ENCODE measurements at regions not wholly inside any gene's neighbourhood (a gene's known extent, or its start where the extent isn't known, plus 50 kb on each side); places are given as distances from the start of the nearest gene placed in this dataset.

DNA sequence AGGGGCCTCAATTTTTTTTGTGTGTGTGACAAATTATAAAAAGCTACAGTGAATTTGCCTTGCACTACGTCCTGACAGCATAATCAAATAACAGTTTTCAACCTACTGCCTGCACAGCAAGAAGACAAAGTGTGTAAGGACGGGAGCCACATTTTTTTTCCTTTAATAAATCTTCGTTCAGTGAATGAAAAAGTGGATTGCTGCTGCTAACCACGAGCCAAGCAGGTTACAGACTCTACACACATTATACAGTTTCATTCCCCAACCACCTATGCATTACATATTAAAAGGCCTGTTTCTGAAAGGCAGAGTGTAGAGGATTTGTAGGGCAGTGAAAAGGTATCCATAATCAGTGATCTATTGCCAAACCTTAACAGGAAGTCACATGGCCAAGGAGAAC is 570.0 kb upstream of the BTBD3 start:
- Histone ChIP-seq H3K9me3 (no peaks in the 10 kb centered on the region), H3K27me3 (no peaks in the 10 kb centered on the region), H3K27ac (no peak overlapping the region), H3K36me3 (no peaks in the 10 kb centered on the region), H3K4me3 (no peak overlapping the region), H3K4me1 (no peaks in the 10 kb centered on the region)
- intact Hi-C loops (cut with DNase I; ENCODE audit: low total_unique reads): no loop called here
- TF ChIP-seq, protein P1, sequence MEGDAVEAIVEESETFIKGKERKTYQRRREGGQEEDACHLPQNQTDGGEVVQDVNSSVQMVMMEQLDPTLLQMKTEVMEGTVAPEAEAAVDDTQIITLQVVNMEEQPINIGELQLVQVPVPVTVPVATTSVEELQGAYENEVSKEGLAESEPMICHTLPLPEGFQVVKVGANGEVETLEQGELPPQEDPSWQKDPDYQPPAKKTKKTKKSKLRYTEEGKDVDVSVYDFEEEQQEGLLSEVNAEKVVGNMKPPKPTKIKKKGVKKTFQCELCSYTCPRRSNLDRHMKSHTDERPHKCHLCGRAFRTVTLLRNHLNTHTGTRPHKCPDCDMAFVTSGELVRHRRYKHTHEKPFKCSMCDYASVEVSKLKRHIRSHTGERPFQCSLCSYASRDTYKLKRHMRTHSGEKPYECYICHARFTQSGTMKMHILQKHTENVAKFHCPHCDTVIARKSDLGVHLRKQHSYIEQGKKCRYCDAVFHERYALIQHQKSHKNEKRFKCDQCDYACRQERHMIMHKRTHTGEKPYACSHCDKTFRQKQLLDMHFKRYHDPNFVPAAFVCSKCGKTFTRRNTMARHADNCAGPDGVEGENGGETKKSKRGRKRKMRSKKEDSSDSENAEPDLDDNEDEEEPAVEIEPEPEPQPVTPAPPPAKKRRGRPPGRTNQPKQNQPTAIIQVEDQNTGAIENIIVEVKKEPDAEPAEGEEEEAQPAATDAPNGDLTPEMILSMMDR (IDR thresholded peaks at IDR 0.05): no peak
- no peak for DNase-seq

DNA sequence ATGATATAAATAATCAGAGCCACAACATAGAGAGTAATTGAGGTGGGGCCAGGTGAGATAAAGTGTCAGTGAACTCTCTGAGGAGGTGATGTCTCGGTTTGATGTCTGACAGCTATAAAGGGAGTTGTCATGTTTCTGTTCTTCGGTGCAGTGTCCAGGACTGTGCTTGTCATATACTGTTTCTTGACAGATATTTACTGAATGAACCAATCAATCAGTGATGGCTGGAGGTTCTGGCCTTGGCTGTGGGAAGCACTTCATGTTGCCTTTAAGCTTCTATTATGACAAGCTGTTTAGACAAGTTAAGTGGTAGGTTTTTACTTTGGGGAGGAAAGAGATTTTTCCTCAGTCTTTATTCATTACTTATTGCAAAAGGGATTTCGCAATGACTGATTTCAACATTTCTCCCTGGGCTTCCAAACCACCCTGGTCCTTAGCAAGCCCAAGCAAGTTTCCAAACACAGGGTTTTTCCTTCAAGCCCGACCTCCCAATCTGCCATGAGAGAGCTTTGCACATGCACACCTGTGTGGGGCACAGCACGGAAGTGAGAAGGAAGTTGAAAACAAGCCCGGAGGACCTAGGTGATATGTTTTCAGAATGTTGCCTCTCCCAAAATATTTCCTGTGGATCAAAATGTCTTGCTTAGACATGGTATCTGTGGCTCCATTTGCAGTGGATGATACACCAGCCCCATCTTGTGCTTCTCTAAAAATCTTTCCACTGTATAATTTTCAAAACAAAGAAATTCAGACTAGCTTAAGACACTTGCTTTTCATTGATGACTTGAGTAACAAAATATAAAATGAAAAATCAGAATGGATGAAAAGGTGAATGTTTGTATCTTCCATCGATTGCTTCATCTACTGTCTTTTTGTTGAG is 567.3 kb upstream of the BTBD3 start:
- Histone ChIP-seq H3K4me3 (no peak overlapping the region), H3K9me3 (no peaks in the 10 kb centered on the region), H3K36me3 (no peaks in the 10 kb centered on the region), H3K4me1 (no peaks in the 10 kb centered on the region), H3K27ac (no peak overlapping the region), H3K27me3 (no peaks in the 10 kb centered on the region)
- TF ChIP-seq, protein P1 (IDR thresholded peaks at IDR 0.05): no peak
- DNase-seq: peak; percentile 27 to 61
- intact Hi-C loops (cut with DNase I; ENCODE audit: low total_unique reads): no loop called here

DNA sequence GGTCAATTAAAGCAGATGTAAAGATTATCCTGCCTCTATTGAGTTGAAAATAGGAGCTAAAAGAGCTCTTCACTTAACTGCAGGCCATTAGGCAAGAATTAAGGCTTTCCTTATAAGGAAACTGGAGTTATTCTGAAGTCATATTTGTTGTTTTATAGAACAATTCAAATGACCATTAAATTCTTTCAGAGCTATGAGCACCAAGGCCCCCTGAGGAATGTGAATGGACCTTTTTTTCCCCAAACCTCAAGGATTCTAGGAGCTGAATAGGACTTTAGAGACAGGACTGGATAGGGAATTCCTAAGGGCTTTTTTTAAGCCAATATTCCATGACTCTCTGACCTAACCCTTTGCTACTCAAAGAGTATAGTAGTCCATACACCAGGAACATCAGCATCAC is 565.7 kb upstream of the BTBD3 start:
- intact Hi-C loops (cut with DNase I; ENCODE audit: low total_unique reads): no loop called here
- Histone ChIP-seq H3K27ac (no peak overlapping the region), H3K27me3 (no peaks in the 10 kb centered on the region), H3K36me3 (no peaks in the 10 kb centered on the region), H3K9me3 (no peaks in the 10 kb centered on the region), H3K4me1 (no peaks in the 10 kb centered on the region), H3K4me3 (no peak overlapping the region)
- no peak for DNase-seq
- TF ChIP-seq, protein P1 (IDR thresholded peaks at IDR 0.05): no peak

DNA sequence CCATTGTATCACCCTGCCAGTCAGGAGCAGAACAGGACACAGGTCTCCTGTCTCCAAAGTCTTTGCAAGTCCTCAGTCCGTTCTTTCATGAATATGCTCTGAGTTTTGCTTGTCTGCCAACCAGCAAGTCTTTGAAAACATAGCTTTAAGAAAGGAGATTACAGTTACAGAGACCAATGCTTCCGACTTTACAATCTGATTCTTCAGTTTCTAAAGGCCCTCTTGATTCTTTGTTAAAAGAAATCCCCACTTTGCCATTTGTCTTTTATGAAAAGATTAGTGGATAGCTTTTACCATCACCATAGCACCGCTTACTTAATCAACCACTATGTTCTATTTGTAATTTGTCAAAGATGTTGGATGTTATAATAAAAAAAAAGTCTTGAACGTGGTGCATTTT is 562.8 kb upstream of the BTBD3 start:
- Histone ChIP-seq H3K9me3 (no peaks in the 10 kb centered on the region), H3K27me3 (no peaks in the 10 kb centered on the region), H3K27ac (no peak overlapping the region), H3K36me3 (no peaks in the 10 kb centered on the region), H3K4me1 (no peaks in the 10 kb centered on the region), H3K4me3 (no peak overlapping the region)
- intact Hi-C loops (cut with DNase I; ENCODE audit: low total_unique reads): no loop called here
- TF ChIP-seq, protein P1 (IDR thresholded peaks at IDR 0.05): no peak
- no peak for DNase-seq

DNA sequence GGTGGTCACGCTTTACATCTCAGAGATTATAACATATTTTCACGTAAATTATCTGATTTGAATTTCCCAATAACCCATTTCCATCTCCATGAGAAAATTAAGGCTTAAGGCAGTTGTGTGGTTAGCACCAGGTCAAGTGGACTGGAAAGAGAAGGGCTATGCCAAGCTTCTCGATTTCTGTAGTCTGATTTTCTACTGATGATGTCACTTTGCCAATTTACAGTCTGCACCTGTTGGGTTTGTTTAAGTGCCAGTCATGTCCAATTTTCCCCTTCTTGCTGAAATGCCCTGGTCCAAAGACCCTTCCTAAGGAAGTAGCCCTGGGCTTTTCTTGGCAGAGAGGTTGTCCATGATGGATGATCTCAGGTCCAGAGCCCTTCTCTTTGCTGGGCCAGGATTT is 562.3 kb upstream of the BTBD3 start:
- H3K4me3 ChIP-seq: no peak overlapping the region
- no peaks in the 10 kb centered on the region for H3K4me1 ChIP-seq
- TF ChIP-seq, protein P1 (IDR thresholded peaks at IDR 0.05): no peak
- DNase-seq: no peak
- no peak overlapping the region for H3K27ac ChIP-seq
- H3K9me3 ChIP-seq: no peaks in the 10 kb centered on the region
- H3K27me3 ChIP-seq: no peaks in the 10 kb centered on the region
- intact Hi-C loops (cut with DNase I; ENCODE audit: low total_unique reads): no loop called here
- no peaks in the 10 kb centered on the region for H3K36me3 ChIP-seq

All from tibial artery (tissue), 4 donors.